ENCODE measurements at regions not wholly inside any gene's neighbourhood (a gene's known extent, or its start where the extent isn't known, plus 50 kb on each side); places are given as distances from the start of the nearest gene placed in this dataset.

DNA sequence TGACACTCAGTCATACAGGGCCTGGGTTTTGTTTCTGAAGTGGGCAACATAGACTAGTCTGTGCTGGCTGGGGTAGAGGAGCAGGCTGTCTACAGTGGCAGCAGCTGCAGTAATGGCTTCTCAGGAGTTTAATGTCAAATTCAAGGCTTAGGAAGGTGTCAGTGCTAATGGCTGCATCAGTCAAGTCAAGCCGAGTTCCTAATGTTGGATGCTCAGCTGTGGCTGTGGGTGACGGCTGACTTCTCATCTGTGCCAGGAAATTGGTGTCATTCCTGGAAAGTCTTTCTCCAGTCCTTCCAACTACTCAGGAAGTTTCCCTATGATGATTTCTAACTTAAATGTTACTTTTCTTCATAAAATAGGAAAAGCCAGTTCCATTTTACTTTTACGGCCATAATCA is 468.1 kb upstream of the IGFBP3 start:
- TF ChIP-seq, protein P1, sequence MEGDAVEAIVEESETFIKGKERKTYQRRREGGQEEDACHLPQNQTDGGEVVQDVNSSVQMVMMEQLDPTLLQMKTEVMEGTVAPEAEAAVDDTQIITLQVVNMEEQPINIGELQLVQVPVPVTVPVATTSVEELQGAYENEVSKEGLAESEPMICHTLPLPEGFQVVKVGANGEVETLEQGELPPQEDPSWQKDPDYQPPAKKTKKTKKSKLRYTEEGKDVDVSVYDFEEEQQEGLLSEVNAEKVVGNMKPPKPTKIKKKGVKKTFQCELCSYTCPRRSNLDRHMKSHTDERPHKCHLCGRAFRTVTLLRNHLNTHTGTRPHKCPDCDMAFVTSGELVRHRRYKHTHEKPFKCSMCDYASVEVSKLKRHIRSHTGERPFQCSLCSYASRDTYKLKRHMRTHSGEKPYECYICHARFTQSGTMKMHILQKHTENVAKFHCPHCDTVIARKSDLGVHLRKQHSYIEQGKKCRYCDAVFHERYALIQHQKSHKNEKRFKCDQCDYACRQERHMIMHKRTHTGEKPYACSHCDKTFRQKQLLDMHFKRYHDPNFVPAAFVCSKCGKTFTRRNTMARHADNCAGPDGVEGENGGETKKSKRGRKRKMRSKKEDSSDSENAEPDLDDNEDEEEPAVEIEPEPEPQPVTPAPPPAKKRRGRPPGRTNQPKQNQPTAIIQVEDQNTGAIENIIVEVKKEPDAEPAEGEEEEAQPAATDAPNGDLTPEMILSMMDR (IDR thresholded peaks at IDR 0.05) = no peak
- TF ChIP-seq POLR2A (IDR thresholded peaks at IDR 0.05) = no peak
- Histone ChIP-seq H3K27me3 (no peaks in the 10 kb centered on the region), H3K36me3 (replicated peaks in 1 of 2) (no peaks in the 10 kb centered on the region), H3K27ac (no peak overlapping the region), H3K4me1 (replicated peaks in 1 of 2) (peaks cover 0 to 5% of the 10 kb centered on the region in 2 donors), H3K4me3 (no peak overlapping the region), H3K9me3 (replicated peaks in 1 of 3) (no peaks in the 10 kb centered on the region)
- no peak for DNase-seq
- intact Hi-C loops (cut with DNase I) = no loop called here
- WGBS, 4 donors = 74 to 90% (median 77%) methylated on average over 2 to 3 of the region's 3 CpGs

DNA sequence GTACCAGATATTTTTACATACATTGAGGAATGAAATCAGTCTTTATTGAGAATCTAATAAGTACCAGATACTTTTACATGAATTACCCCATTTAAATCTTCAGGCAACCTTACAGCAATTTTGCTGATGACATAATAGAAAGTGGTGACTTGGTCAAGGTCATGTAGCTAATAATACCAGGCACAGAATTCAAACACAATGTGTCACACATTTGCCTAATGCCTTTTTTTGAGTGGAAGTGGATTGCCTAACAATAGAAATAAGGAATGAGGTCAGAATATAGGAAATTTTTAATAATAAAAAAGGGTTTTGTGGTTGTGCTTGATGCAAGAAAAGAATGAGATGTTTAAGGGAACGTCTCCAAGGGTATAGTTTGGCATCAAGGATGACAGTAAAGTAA is 466.6 kb upstream of the IGFBP3 start:
- Histone ChIP-seq H3K27me3 (no peaks in the 10 kb centered on the region), H3K4me1 (replicated peaks in 1 of 2) (peaks cover 0 to 5% of the 10 kb centered on the region in 2 donors), H3K36me3 (replicated peaks in 1 of 2) (no peaks in the 10 kb centered on the region), H3K4me3 (no peak overlapping the region), H3K27ac (no peak overlapping the region), H3K9me3 (replicated peaks in 1 of 3) (no peaks in the 10 kb centered on the region)
- no peak for TF ChIP-seq POLR2A (IDR thresholded peaks at IDR 0.05)
- TF ChIP-seq, protein P1 (IDR thresholded peaks at IDR 0.05) = no peak
- no peak for DNase-seq
- intact Hi-C loops (cut with DNase I) = no loop called here
- 70 to 82% (median 72%) methylated on average over 1 of the region's 1 CpG for WGBS, 4 donors

DNA sequence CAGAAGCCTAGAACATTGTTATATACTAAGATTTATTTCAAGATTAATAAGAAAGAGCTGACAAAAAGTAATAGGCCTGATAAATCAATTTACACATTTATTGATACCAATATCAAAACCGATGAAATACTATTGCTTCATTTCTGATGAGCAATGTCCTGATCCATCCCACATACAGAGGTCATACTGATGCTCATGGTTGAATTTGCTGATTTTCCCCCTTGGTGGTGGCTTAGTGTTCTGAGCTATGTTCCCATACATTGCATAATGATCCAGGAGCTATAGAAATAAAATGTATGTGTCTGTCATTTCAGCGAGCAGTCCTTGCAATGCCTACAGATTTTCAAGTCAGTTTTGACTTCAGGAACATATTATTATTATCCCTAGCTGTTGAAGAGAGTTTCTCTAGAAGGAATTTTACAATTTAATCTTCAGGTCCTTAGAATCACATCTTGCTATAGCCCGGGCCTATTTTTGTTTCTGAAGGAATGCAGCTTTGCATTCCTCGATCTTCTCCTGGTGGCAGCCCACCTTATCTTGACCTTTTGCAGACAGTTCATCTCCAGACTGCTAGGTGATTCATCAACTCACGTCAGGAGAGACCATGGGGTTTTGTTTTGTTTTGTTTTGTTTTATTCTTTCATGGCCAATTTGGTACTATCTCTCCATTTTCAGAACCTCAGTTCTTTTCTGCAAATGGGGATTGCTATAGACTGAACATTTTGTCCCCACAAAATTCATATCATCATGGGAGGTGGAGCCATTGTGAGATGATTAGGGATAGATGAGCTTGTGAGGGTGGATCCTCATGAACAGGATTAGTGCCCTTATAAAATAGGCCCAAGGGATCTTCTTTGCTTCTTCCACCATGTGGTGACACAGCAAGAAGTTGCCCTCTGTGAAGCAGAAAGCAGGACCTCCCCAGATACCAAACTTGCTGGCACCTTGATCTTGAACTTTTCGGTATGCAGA is 465.6 kb upstream of the IGFBP3 start:
- no peak overlapping the region for H3K4me3 ChIP-seq
- DNase-seq = no peak
- no peaks in the 10 kb centered on the region for H3K9me3 ChIP-seq (replicated peaks in 1 of 3)
- no peak for TF ChIP-seq POLR2A (IDR thresholded peaks at IDR 0.05)
- TF ChIP-seq, protein P1 (IDR thresholded peaks at IDR 0.05) = no peak
- H3K36me3 ChIP-seq (replicated peaks in 1 of 2) = no peaks in the 10 kb centered on the region
- intact Hi-C loops (cut with DNase I) = no loop called here
- H3K27me3 ChIP-seq = no peaks in the 10 kb centered on the region
- H3K27ac ChIP-seq = no peak overlapping the region
- WGBS, 4 donors = 72 to 80% (median 76%) methylated on average over 6 of the region's 6 CpGs
- peaks cover 0 to 5% of the 10 kb centered on the region in 2 donors for H3K4me1 ChIP-seq (replicated peaks in 1 of 2)

DNA sequence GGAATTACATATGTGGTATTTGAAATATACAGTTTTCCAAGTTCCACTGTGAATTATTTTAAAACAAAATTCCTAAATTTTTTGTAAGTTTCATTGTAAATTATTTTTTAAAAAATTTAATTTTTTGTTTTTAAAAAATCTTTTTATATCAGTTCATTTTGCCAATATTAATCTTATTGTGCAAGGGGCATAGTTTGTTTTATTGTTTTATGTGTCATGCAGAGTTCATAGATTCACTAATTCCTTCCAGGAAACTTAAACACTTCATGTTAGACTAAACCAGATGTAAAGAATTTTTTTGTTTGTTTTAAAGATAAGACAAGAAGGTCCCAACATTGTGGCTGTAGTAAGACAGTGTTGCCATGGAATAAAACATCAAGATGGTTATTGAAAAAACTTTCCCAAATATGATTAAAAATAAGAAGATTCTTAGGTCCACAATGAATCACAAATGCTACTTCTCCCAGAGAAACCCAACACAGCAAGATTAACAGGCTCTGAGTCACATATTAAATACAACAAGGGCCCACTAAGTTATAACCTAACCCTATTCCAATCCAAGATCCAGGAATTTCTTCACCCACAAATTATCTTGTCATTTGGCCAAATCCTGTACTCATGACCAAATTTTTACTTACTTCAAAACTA is 464.7 kb upstream of the IGFBP3 start:
- H3K27me3 ChIP-seq = no peaks in the 10 kb centered on the region
- H3K27ac ChIP-seq = no peak overlapping the region
- TF ChIP-seq, protein P1 (IDR thresholded peaks at IDR 0.05) = no peak
- no peak for TF ChIP-seq POLR2A (IDR thresholded peaks at IDR 0.05)
- H3K4me1 ChIP-seq (replicated peaks in 1 of 2) = peaks cover 0 to under 1% of the 10 kb centered on the region in 2 donors
- no peak for DNase-seq
- H3K9me3 ChIP-seq (replicated peaks in 1 of 3) = no peaks in the 10 kb centered on the region
- no peak overlapping the region for H3K4me3 ChIP-seq
- intact Hi-C loops (cut with DNase I) = no loop called here
- no peaks in the 10 kb centered on the region for H3K36me3 ChIP-seq (replicated peaks in 1 of 2)

Measured in adrenal gland (tissue), 9 donors.